MG63 (cell line): ENCODE measurements at regions not wholly inside any gene's neighbourhood (a gene's known extent, or its start where the extent isn't known, plus 50 kb on each side); places are given as distances from the start of the nearest gene placed in this dataset.

Experiments used
- DNase-seq: peaks from one replicate; pipeline ENCODE4 v3.0.0-alpha.2; 2020
- H3K27me3 ChIP-seq: fragments of 250-450 bp; sonication (Bioruptor Pico); 2 replicates; pipeline ENCODE4 v1.5.1; 2020; ENCODE audit warnings: mild to moderate bottlenecking, moderate library complexity
- H3K36me3 ChIP-seq: fragments of 250-450 bp; sonication (Bioruptor Pico); 2 replicates; pipeline ENCODE4 v1.5.1; 2020; ENCODE audit warnings: mild to moderate bottlenecking, moderate library complexity
- H3K4me3 ChIP-seq: fragments of 250-450 bp; sonication (Bioruptor Pico); 2 replicates; pipeline ENCODE4 v1.5.1; 2020; ENCODE audit warnings: mild to moderate bottlenecking, moderate library complexity
- H3K9me3 ChIP-seq: fragments of 250-450 bp; sonication (Bioruptor Pico); 2 replicates; pipeline ENCODE4 v1.5.1; 2020; ENCODE audit warnings: mild to moderate bottlenecking, moderate library complexity

DNA sequence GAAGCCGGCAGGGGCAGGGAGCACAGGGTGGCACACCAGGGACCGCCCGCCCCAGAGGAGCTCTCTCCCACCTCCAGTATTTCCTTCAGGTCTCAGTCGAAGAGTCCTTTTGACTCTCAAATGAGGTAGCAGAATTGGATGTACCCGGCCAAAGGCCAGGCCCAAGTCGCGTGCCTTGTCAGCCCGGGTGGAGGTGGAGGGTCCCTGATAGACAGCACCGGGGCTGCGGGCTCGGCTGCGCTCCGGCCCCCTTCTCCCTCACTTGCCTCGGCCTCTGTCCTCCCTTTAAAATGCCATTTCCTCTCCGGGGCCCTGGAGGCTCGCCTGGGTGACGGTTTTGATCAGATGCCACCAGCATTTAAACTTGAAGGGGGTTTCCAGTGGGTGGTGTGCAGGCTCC, 198.9 kb upstream of the SOX11 start:
- no peak overlapping the region for H3K4me3 ChIP-seq
- no peaks in the 10 kb centered on the region for H3K36me3 ChIP-seq
- H3K9me3 ChIP-seq, result no peaks in the 10 kb centered on the region
- DNase-seq, result no peak
- no peaks in the 10 kb centered on the region for H3K27me3 ChIP-seq

DNA sequence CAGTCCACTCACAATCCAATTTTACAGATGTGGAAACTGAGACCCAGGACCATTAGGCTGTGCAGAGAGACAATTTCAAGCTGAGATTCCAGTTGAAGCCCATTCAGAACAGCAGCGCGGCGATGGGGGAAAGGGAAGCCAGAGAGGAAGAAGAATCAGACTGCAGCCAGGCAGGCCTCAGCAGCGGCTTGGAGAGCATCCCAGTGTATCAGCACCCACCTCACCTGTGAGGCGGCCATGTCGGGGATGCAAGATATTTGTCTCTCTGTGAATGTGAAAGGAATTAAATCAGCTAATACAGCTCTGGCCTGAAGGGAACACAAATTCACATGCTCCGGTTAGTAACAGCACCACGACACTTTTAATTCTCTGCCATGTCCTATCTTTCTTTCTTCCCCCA, 198.0 kb upstream of the SOX11 start:
- Histone ChIP-seq H3K4me3 (no peak overlapping the region), H3K36me3 (no peaks in the 10 kb centered on the region), H3K9me3 (no peaks in the 10 kb centered on the region), H3K27me3 (no peaks in the 10 kb centered on the region)
- DNase-seq, result no peak

DNA sequence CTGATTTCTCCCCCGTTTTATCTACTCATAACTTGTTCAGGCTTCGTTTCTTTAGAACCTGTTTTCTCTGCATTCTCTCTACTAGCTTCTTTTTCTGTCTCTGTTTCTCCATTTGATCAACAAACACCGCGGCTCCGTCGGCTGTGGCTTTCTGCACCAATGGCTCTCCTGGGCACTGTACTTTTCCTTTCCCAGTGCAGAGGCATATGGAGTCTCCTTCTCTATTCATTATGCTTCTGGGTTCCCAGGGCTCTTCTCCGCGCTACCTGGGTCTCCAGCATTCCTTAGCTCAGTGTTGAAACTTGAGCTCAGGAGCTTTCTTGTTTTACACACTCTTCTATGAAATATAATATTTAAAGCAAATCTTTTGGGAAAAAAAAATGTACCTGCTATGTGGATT, 196.6 kb upstream of the SOX11 start:
- Histone ChIP-seq H3K4me3 (no peak overlapping the region), H3K36me3 (no peaks in the 10 kb centered on the region), H3K27me3 (no peaks in the 10 kb centered on the region), H3K9me3 (no peaks in the 10 kb centered on the region)
- DNase-seq, result no peak

DNA sequence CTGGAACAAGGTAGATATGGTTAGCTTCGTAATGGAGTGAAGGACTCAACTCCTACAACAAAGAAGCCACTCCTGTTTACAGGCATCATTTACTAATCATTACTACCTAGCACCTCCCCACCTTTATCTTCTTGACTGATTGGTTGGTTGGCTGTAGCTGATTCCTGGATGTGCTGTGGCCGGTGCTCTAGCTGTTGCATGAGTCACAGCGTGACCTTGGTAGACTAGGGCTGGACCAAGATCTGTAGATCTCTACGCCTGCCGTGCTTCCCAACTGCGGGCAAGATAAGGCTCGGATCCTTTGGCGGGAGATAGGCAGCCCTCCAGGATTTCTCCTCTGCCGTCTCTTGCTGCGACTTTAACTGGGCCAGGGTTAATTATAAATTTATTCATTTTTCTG, 194.3 kb upstream of the SOX11 start:
- H3K27me3 ChIP-seq, result no peaks in the 10 kb centered on the region
- no peaks in the 10 kb centered on the region for H3K9me3 ChIP-seq
- no peak overlapping the region for H3K4me3 ChIP-seq
- H3K36me3 ChIP-seq, result no peaks in the 10 kb centered on the region
- no peak for DNase-seq

DNA sequence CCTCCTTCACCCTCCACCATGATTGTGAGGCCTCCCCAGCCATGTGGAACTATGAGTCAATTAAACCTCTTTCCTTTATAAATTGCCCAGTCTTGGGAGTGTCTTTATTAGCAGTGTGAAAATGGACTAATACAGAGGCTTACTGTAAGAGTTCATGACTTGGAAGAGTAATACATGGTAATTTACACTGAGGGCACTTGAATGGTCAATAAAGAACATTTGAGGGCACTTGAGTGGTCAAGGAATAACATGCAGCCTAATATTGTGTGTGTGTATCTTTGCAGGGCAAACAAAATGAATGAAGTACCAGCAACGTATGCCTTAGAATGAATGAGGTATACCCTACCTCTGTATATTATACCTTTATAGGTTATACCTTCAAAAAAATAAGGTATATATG, 190.4 kb upstream of the SOX11 start:
- Histone ChIP-seq H3K27me3 (no peaks in the 10 kb centered on the region), H3K4me3 (no peak overlapping the region), H3K9me3 (no peaks in the 10 kb centered on the region), H3K36me3 (no peaks in the 10 kb centered on the region)
- DNase-seq, result no peak

DNA sequence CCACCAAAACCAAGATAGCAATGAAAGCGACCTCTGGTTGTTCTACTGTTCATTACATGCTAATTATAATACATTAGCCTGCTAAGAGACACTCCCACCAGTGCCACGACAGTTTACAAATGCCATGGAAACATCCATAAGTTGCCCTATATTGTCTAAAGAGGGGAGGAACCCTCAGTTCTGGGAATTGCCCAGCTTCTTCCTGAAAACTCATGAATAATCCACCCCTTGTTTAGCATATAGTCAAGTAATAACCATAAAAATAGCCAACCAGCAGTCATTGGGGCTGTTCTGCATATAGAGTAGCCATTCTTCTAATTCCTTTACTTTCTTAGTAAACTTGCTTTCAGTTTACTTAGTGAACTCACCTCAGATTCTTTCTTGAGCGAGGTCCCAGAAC, 189.8 kb upstream of the SOX11 start:
- Histone ChIP-seq H3K27me3 (no peaks in the 10 kb centered on the region), H3K9me3 (no peaks in the 10 kb centered on the region), H3K4me3 (no peak overlapping the region), H3K36me3 (no peaks in the 10 kb centered on the region)
- DNase-seq, result no peak

DNA sequence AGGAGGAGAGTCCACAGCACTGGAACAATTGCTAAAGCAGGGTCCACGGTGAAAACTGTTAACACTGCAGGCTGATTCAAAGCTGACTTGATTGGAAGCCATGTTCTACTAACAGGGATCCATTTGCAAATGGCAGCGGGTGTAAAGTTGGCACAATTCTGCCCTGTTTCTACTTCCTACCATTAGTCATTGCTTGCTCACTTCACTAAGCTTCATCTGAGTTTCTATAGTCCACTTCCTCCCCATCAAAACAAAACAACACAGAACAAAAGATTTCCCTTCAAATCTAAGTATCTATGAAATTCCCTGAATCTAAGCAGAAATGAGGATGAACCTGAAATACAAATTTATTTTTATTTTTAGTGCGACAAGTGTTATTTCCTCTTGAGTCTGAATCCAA, 187.4 kb upstream of the SOX11 start:
- no peaks in the 10 kb centered on the region for H3K9me3 ChIP-seq
- no peaks in the 10 kb centered on the region for H3K27me3 ChIP-seq
- H3K4me3 ChIP-seq, result no peak overlapping the region
- no peaks in the 10 kb centered on the region for H3K36me3 ChIP-seq
- no peak for DNase-seq

DNA sequence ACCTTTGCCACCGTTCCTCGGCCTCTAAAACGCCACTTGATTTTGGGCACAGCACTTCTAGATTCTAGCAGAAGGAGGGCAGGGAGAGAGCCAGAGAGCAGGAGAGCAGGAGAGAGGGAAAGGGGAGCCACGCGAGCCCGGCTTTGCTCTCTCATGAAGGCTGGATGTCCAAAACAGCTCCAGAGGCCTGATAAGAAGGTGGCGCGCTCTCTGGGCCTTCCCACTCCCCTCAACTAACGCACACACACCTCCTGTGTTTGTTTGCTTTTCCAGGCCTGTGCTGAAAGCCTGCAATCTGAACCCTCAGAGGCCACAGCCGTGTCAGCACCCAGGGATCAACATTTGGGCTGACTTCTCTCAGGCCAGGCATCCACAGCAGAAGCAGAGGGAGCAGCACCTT, 184.8 kb upstream of the SOX11 start:
- Histone ChIP-seq H3K36me3 (no peaks in the 10 kb centered on the region), H3K27me3 (no peaks in the 10 kb centered on the region), H3K4me3 (no peak overlapping the region), H3K9me3 (no peaks in the 10 kb centered on the region)
- DNase-seq, result no peak

DNA sequence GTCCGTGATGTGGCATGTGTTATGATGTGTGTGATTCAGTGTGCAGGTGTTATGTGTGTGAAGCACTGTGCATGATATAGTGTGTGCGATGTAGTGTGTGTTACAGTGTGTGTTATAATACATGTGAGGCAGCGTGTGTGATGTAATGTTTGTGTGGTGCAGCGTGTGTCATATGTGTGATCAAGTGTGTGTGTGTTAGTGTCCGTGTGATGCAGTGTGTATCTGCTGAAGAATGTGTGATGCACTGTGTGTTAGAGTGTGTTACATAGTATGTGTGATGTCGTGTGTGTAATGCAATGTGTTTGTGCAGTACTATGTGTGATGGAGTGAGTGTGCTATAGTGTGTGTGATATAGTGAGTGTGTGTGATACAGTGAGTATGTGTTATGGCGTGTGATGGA, 182.8 kb upstream of the SOX11 start:
- no peak for DNase-seq
- Histone ChIP-seq H3K9me3 (no peaks in the 10 kb centered on the region), H3K36me3 (no peaks in the 10 kb centered on the region), H3K4me3 (no peak overlapping the region), H3K27me3 (no peaks in the 10 kb centered on the region)

DNA sequence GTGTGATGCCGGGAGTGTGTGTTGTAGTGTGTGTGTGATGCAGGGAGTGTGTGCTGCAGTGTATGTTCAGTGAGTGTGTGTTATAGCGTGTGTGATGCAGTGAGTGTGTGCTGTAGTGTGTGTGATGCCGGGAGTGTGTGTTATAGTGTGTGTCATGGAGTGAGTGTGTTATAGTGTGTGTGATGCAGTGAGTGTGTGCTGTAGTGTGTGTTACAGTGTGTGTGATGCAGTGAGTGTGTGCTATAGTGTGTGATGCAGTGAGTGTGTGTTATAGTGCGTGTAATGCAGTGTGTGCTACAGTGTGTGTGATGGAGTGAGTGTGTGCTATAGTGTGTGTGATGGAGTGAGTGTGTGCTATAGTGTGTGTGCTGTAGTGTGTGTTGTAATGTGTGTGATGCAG, 182.1 kb upstream of the SOX11 start:
- Histone ChIP-seq H3K9me3 (no peaks in the 10 kb centered on the region), H3K36me3 (no peaks in the 10 kb centered on the region), H3K27me3 (no peaks in the 10 kb centered on the region), H3K4me3 (no peak overlapping the region)
- no peak for DNase-seq

DNA sequence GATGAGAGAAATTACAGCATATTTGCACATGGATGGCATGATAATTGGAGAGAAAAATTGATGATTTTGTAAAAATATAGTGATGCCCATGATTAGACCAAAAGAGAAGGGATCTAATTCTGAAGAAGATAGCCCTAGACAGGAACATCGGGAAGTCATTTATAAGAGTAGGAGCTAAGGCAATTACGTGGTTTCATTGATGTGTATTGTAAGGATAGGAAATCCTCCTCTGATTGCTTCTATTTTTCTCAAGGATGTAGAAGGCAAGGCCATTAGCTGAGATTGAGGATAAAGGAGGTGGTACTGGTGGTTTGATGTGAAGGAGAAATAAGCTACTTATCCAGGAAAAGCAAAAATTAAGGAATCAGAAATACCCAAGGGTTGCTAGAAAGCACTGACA, 176.5 kb upstream of the SOX11 start:
- DNase-seq, result no peak
- no peaks in the 10 kb centered on the region for H3K9me3 ChIP-seq
- H3K27me3 ChIP-seq, result no peaks in the 10 kb centered on the region
- H3K36me3 ChIP-seq, result no peaks in the 10 kb centered on the region
- no peak overlapping the region for H3K4me3 ChIP-seq

DNA sequence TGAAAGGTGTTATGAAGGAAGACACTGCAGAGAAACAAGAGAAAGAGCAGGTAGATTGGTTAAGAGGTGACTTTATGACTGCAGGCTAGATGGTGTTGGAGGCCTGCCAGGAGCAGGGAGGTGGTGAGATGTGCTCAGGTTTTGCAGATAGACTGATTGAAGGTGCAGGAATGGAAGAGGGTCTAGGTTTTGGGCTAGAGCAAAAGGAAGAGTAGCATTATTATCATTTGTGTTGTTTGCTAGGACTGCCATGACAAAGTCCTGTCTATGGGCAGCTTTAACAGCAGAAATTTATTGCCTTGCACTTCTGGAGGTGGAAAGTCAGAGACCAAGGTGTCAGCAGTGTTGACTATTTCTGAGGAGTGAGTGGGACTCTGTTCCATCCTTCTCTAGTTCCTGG, 172.9 kb upstream of the SOX11 start:
- Histone ChIP-seq H3K4me3 (no peak overlapping the region), H3K9me3 (no peaks in the 10 kb centered on the region), H3K36me3 (no peaks in the 10 kb centered on the region), H3K27me3 (no peaks in the 10 kb centered on the region)
- no peak for DNase-seq

DNA sequence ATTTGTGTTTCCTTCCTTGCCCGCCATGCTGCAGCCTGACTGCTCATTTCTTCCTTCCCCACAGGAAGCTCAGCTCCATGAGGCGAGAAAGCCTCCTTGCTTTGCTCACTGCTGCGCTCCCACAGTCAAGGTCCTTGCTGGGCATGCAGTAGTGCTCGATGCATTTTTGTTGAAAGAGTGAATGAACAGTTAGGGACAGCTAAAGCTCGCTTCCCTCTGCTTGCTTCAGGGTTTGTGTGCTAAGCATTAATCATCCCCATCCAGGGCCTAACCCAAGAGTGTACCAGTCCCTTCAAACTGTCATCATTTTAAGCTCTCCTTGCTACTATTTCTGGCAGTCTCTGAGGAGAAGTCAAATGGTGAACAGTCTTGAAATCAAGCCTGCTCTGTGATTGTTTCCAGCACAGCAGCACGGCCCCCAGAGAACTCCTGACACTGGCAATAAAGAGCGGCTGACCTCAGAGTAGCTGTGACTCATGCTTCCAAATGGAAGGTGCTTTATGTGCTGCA, 171.7 kb upstream of the SOX11 start:
- no peak overlapping the region for H3K4me3 ChIP-seq
- H3K27me3 ChIP-seq, result no peaks in the 10 kb centered on the region
- peak; percentile 51 for DNase-seq
- H3K36me3 ChIP-seq, result no peaks in the 10 kb centered on the region
- H3K9me3 ChIP-seq, result no peaks in the 10 kb centered on the region

DNA sequence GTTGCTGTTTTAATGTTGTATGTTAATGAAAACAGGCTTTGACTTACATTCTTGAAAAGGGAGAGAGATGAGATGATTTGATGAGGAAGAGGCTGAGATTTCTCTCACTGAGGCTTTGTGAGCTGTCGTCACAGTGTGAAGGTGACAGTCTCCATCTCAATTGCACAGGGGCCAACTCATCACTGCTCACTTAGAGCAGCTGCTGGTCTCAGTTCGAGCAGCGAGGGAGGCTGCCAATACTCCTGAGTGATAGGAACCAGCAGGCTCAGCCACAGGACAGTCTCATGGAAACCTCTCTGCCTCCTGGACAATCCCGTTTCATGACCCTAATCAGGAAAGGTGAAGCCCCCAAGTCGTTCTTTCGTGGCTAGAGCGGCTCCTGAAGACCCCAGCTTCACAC, 170.7 kb upstream of the SOX11 start:
- H3K27me3 ChIP-seq, result no peaks in the 10 kb centered on the region
- DNase-seq, result no peak
- H3K9me3 ChIP-seq, result no peaks in the 10 kb centered on the region
- H3K4me3 ChIP-seq, result no peak overlapping the region
- H3K36me3 ChIP-seq, result no peaks in the 10 kb centered on the region

DNA sequence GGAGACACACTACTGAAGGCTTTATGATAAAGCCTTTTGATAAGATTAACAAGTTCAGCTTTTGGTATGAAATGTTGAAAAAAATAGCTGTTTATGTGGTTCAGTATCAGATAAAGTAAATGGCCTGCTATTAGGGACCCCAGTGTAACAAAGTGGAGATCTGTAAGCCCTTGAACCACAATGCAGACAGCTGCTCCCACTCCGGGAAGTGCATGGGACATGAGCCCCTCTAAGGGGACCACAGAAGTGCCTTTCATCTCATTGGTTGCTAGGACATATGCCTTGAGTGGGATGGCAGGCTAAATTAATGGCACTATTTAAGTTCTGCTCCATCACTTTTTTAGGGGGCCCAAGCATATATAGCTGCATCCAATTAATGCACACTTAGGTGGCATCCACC, 167.6 kb upstream of the SOX11 start:
- no peak overlapping the region for H3K4me3 ChIP-seq
- H3K27me3 ChIP-seq, result no peaks in the 10 kb centered on the region
- H3K36me3 ChIP-seq, result no peaks in the 10 kb centered on the region
- DNase-seq, result no peak
- no peaks in the 10 kb centered on the region for H3K9me3 ChIP-seq

DNA sequence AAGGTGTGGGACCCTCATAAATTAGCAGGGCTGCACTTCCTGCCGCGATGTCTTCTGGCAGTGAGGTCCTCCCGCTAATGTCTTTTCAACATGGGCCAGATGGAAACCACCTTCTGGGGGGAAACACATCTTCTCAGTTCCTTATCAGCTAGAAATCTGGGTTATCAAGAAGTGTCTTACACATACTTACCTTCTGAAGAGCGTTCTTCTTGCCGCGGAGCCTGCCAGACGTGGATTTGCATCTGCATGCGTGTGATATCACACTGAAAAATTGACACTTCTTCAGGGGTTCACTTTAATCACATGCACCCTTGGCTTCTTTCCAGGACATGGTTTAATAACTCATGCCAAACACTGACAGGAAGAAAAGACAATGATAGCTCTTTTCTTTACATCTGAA, 163.5 kb upstream of the SOX11 start:
- no peak for DNase-seq
- H3K27me3 ChIP-seq, result no peaks in the 10 kb centered on the region
- no peaks in the 10 kb centered on the region for H3K36me3 ChIP-seq
- no peak overlapping the region for H3K4me3 ChIP-seq
- no peaks in the 10 kb centered on the region for H3K9me3 ChIP-seq

DNA sequence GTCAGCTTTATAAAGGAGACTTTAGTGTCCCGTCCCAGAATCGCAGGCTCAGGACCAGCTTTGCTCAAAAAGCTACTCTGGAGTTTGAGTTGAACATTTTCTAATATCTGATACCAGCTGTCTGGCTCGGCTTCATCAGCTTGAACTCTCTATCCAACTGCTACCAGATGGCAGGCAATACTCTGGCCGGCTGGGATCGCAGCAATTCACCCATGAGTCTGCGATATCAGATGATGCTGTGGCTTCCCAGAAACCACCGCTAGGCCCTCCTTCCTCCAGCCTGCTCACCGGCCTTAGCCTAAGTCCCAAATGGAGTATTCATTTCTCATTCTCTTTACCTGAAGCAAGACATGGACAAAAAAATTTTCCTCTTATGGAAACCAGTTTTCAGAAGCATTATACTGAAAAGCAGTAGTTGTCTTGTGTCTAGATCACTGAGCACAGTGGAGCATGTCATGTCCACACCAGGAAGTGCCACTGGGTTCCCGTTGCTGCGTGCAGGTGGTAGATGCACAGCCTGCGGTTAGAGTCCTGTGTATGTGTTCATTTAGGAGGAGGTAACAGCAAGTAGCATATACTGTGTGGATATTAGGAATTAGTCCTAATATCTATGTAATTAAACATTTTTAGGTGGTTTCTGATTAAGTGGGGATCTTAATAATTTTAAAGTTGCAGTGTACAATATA, 162.0 kb upstream of the SOX11 start:
- Histone ChIP-seq H3K4me3 (no peak overlapping the region), H3K36me3 (no peaks in the 10 kb centered on the region), H3K27me3 (no peaks in the 10 kb centered on the region), H3K9me3 (no peaks in the 10 kb centered on the region)
- DNase-seq, result no peak

DNA sequence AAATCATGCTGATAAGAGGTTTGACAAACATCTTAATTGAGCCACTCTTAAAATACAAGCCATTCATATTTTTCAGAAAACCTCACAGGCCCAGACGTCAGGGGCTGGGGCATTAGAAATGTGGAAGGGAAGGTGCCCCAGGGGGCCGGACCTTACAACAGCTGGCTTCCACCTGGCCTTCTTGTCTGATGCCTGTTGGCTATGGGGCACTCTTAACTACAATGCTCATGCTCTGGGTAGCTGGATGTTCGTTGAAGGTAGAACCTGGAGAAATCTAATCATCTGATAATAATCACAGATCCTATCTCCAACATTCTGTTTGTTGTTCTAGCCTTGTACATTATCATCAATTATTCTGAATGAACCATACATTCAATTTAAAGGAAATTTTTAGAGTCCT, 156.9 kb upstream of the SOX11 start:
- no peaks in the 10 kb centered on the region for H3K27me3 ChIP-seq
- no peak overlapping the region for H3K4me3 ChIP-seq
- no peaks in the 10 kb centered on the region for H3K9me3 ChIP-seq
- H3K36me3 ChIP-seq, result no peaks in the 10 kb centered on the region
- no peak for DNase-seq

DNA sequence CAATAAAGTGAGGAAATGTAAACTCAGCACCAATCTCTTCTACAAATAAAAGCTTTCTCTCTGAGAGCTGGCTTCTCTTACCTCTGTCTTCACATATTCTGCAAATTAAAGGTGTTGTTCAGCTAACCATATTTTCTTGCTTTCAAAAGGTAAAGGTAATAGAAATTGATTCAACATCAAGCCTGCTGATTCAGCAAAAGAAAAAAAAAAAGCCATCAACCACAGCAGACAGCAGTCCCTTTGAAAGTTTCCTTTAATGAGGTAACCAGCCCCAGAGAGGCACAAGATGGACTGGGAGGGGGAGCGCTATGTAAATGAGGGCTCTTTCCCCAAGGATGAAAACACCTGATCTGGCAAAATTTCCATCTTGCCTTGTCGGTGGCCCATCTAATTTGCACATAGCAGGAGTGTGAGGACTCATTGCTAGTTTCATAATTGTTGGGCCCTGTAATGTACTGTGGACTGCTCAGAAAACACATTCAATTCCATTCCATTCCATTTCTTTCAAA, 154.9 kb upstream of the SOX11 start:
- Histone ChIP-seq H3K9me3 (no peaks in the 10 kb centered on the region; the same call in 1 of the 2 replicates), H3K4me3 (no peak overlapping the region), H3K36me3 (no peaks in the 10 kb centered on the region), H3K27me3 (no peaks in the 10 kb centered on the region)
- no peak for DNase-seq
